ENCODE measurements at regions not wholly inside any gene's neighbourhood (a gene's known extent, or its start where the extent isn't known, plus 50 kb on each side); places are given as distances from the start of the nearest gene placed in this dataset.

DNA sequence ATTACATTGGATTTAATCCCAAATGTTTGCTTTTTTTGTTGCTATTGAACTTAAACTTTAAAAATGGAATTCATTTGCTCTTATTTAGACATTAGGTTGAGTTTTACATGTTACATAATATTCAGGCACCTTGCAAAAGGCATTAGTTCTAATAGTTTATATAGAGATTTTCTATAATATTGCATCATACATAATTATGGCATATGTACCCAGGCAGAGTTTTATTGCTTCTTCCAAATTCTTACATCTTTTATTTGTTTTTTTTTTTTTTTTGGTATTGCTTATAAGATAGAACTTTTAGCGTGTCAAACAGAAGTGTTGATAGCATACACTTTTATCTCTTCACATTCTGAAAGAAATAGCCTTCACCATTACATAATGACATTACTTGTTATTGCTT is 487.7 kb downstream of the GABRG1 start:
- TF ChIP-seq POLR2AphosphoS5 (IDR thresholded peaks at IDR 0.05): no peak
- TF ChIP-seq, protein P1, sequence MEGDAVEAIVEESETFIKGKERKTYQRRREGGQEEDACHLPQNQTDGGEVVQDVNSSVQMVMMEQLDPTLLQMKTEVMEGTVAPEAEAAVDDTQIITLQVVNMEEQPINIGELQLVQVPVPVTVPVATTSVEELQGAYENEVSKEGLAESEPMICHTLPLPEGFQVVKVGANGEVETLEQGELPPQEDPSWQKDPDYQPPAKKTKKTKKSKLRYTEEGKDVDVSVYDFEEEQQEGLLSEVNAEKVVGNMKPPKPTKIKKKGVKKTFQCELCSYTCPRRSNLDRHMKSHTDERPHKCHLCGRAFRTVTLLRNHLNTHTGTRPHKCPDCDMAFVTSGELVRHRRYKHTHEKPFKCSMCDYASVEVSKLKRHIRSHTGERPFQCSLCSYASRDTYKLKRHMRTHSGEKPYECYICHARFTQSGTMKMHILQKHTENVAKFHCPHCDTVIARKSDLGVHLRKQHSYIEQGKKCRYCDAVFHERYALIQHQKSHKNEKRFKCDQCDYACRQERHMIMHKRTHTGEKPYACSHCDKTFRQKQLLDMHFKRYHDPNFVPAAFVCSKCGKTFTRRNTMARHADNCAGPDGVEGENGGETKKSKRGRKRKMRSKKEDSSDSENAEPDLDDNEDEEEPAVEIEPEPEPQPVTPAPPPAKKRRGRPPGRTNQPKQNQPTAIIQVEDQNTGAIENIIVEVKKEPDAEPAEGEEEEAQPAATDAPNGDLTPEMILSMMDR (IDR thresholded peaks at IDR 0.05): no peak
